SK-N-MC (cell line): ENCODE measurements at regions not wholly inside any gene's neighbourhood (a gene's known extent, or its start where the extent isn't known, plus 50 kb on each side); places are given as distances from the start of the nearest gene placed in this dataset.

Experiments
- EZH2 ChIP-seq: fragments of 200-600 bp; sonication (generic); IDR thresholded peaks from one replicate; pipeline ENCODE4 v1.6.1; 2017; ENCODE audit warnings: antibody characterized with exemption
- POLR2AphosphoS5 ChIP-seq: IDR thresholded peaks from 2 replicates; pipeline ENCODE4 v1.6.1; 2012; ENCODE audit warnings: mild to moderate bottlenecking, low read depth, low read length, borderline replicate concordance

- TF ChIP-seq EZH2 (no peak), POLR2AphosphoS5 (no peak)
These were observed 210.8 kb upstream of the SLC35G4 start for GRCh38 chr18:11398625-11399024.
